Tongue (tissue), 1 donor: ENCODE measurements at regions not wholly inside any gene's neighbourhood (a gene's known extent, or its start where the extent isn't known, plus 50 kb on each side); places are given as distances from the start of the nearest gene placed in this dataset.
"Not testable (repeated sequence)": the region's sequence is repeated elsewhere in the genome, so short reads cannot be mapped to it uniquely, and the experiment has no call there.

Experiments
- DNase-seq: peaks from one replicate; pipeline ENCODE4 v3.0.0-alpha.2; 2015

- DNase-seq = no peak
Measured at GRCh38 chrX:42832764-42833549, 55.0 kb upstream of the PPP1R2C start.

- not testable (repeated sequence) for DNase-seq
Measured at GRCh38 chrX:42833550-42833940, 55.6 kb upstream of the PPP1R2C start.

- DNase-seq = no peak
Measured at GRCh38 chrX:42837101-42837726, 59.3 kb upstream of the PPP1R2C start.

- DNase-seq = no peak
Measured at GRCh38 chrX:42837747-42838146, 59.8 kb upstream of the PPP1R2C start.

GRCh38 chrX:42839632-42840031 is 61.7 kb upstream of the PPP1R2C start:
- DNase-seq = no peak

GRCh38 chrX:42846741-42847140 is 68.8 kb upstream of the PPP1R2C start:
- no peak for DNase-seq

- no peak for DNase-seq
Measured at GRCh38 chrX:42855259-42855658, 77.3 kb upstream of the PPP1R2C start.

- no peak for DNase-seq
Measured at GRCh38 chrX:42857766-42858165, 79.8 kb upstream of the PPP1R2C start.

- DNase-seq = no peak
Measured at GRCh38 chrX:42869011-42869410, 91.0 kb upstream of the PPP1R2C start.

GRCh38 chrX:42869659-42870476 is 91.9 kb upstream of the PPP1R2C start:
- no peak for DNase-seq

- DNase-seq = no peak
Measured at GRCh38 chrX:42886519-42886918, 108.6 kb upstream of the PPP1R2C start.

GRCh38 chrX:42900947-42901346 is 123.0 kb upstream of the PPP1R2C start:
- no peak for DNase-seq

- no peak for DNase-seq
Measured at GRCh38 chrX:42902513-42902912, 124.5 kb upstream of the PPP1R2C start.

GRCh38 chrX:42920752-42921151 is 142.8 kb upstream of the PPP1R2C start:
- no peak for DNase-seq

- no peak for DNase-seq
Measured at GRCh38 chrX:42930071-42930470, 152.1 kb upstream of the PPP1R2C start.

GRCh38 chrX:42930951-42931350 is 153.0 kb upstream of the PPP1R2C start:
- no peak for DNase-seq

GRCh38 chrX:42933187-42933586 is 155.2 kb upstream of the PPP1R2C start:
- DNase-seq = no peak

GRCh38 chrX:42934020-42934726 is 156.2 kb upstream of the PPP1R2C start:
- DNase-seq = peak; percentile 55

GRCh38 chrX:42941671-42942070 is 163.7 kb upstream of the PPP1R2C start:
- no peak for DNase-seq

GRCh38 chrX:42943051-42943974 is 165.3 kb upstream of the PPP1R2C start:
- DNase-seq = no peak

- no peak for DNase-seq
Measured at GRCh38 chrX:42944381-42944998, 166.5 kb upstream of the PPP1R2C start.
